IPS DF 4.7 (cell line): ENCODE measurements at regions not wholly inside any gene's neighbourhood (a gene's known extent, or its start where the extent isn't known, plus 50 kb on each side); places are given as distances from the start of the nearest gene placed in this dataset.

Source experiments
- DNase-seq: peaks from one replicate; pipeline ENCODE4 v3.0.0-alpha.2; 2013; ENCODE audit warnings: low spot score; ENCODE audit errors: extremely low read depth

DNA sequence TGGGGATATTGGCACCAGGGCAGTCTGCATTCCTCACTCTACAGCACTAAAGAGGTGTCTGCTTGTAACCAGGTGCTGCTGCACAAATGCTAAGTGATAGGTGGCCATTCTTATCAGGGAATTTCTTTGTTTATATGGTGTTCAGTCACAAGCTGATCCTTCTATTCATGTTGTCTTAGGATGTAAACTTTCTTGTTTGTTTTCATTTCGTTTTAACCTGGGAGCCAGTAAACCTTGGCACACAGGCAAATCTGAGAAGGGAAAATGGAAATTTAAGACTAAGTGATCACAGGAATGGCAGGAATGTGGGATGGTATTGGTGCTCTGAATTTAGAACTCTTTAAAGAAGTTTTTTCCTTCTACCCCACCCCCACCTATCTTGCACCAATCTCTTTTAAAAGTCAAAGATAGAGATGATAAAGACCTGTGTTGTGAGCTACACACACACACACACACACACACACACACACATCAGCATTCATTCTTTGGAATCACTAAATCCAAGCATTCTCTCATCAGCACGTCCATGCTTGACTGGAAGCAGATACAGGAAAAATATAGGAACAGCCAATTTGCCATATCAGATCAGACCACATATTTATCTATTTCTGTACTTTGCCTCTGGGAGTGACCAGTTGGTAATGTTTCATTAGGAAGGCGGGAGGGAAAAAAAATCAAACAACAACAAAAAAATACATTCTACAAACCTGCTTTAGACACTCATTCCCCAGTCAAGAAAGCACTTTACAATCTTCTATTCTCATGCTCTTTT lies 451.4 kb upstream of the ADGRL2 start:
- DNase-seq, result peak; percentile 25

GRCh38 chr1:81345110-81345509 lies 455.6 kb upstream of the ADGRL2 start:
- no peak for DNase-seq

- no peak for DNase-seq
Measured at GRCh38 chr1:81340239-81340638, 460.5 kb upstream of the ADGRL2 start.

GRCh38 chr1:81337226-81337625 lies 463.5 kb upstream of the ADGRL2 start:
- DNase-seq, result no peak

DNA sequence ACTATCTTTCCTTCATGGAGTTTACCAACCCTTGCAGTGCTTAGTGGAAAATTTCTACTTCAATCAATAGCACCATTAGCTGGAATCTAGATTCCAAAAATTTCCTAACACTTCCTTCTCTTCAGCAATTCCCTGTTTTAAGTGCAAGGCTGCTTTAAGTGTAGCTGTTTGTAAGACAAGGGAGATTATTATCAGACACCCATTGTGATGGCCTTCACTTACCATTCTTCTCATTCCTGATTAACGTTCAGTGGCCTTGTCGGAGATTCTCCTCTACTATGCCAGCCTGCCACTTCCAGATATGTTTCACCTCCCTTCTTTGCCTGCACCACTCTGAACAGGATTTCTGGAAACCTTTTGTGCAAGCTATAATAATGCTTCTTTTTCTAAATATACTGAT lies 464.9 kb upstream of the ADGRL2 start:
- no peak for DNase-seq

GRCh38 chr1:81330521-81330920 lies 470.2 kb upstream of the ADGRL2 start:
- no peak for DNase-seq

GRCh38 chr1:81330111-81330510 lies 470.6 kb upstream of the ADGRL2 start:
- DNase-seq, result no peak

- no peak for DNase-seq
Measured at GRCh38 chr1:81329041-81329440, 471.7 kb upstream of the ADGRL2 start.

DNA sequence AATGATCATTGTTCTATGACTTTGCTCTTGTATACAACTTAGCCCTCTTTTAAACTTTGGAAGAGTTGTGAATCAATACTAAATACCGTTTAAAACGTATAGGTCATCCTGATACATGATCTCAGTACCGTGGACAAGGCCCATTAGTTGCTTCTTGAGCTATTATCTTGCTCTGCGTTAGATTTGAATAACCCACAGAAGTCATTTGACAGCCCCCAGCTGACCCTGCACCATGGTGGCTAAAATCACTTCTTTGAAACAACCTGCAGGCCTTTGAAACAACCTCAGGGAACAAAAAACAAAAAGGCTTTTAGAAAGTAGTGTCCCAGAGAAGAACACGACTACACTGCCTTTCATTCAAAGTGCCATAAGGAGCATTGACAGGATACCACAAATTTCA lies 473.0 kb upstream of the ADGRL2 start:
- no peak for DNase-seq

DNA sequence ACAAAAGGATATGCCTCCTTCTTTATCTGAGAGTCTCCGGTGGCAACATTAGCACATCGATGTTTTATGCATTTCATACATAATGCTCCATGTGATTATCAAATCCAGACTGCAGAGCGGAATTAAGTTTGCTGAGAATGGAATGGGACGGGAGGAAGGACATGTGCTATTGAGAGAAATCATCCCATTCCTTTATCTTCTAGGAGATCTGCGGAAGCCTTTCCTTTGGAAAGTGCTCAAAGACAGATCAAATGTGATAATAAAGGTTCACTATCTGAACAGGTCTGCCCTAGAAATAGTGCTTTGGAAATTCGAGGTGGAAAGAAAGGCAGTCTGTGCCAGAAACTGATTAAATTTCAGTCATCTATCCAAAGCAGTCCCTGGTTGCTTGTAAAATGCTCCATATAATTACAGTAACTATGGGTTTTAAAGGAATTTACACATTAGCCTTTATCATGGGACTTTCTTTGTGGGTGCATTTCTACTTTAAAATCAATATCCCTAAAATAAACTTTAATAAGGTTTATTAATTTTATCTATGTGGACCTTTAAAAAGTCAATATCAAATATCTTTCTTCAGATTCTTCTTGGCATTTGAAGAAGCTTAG lies 473.5 kb upstream of the ADGRL2 start:
- DNase-seq, result no peak

- no peak for DNase-seq
Measured at GRCh38 chr1:81326212-81326611, 474.5 kb upstream of the ADGRL2 start.

DNA sequence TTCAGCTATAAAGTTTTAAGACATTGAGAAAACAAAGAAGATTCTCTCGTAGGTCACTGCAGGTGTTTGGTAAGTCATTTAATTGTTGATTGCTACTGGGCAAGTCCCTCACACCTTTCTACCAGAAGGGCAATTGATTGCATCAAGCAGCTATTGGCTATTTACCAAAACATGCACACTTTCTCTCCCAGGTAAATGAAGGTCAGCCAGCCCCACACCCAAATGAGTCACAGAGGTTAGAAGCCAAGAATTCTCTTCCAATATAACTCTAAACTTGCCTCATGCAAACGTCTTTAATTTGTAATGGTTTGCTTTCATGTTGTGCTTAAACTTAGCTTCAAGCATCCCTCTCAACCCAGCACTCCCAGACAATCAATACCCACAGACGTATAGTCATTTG lies 475.3 kb upstream of the ADGRL2 start:
- DNase-seq, result no peak

DNA sequence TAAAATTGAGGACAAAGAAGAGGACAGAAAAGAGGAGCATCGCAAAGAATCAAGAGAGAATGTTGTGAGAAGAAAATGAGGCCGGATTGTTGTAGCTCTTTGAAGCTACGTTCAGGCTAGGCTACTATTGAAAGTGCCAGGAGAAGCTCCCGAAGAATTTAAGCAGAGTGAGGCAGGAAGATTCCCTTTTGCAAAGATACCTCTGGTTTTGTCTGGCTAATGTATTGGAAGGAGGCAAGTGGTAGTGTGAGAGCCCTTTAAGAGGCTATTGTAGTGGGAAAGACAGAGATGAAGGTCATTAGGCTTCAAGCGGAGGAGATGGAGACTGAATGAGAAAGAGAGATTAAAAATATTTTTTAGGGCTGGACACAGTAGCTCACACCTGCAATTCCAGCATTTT lies 476.9 kb upstream of the ADGRL2 start:
- no peak for DNase-seq

- no peak for DNase-seq
Measured at GRCh38 chr1:81317191-81317590, 483.5 kb upstream of the ADGRL2 start.

- DNase-seq, result no peak
Measured at GRCh38 chr1:81314513-81315233, 486.1 kb upstream of the ADGRL2 start.

GRCh38 chr1:81313289-81313688 lies 487.4 kb upstream of the ADGRL2 start:
- no peak for DNase-seq

DNA sequence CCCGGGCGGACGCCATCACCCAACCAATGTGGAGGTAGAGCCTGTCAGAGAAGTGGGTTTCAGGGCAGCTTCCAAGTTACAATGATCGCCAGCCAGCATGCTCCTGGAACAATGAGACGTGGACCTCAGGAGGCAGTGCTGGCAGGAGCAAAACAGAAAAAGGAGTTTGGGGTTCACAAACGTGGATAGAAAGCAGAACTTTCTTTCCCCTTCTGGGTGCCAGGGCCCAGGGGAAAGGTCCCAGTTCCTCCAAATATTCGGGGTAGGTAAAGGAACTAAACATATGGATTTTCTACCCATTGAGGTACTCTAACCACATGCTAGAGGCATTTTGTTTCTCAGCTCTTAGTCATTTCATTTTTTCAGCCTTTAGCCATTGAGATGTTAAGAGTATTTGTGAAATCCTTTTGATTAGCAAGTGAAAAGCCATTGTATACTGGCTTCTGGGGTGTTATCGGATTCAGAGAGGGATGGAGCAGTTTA lies 488.4 kb upstream of the ADGRL2 start:
- peak; percentile 49 for DNase-seq

DNA sequence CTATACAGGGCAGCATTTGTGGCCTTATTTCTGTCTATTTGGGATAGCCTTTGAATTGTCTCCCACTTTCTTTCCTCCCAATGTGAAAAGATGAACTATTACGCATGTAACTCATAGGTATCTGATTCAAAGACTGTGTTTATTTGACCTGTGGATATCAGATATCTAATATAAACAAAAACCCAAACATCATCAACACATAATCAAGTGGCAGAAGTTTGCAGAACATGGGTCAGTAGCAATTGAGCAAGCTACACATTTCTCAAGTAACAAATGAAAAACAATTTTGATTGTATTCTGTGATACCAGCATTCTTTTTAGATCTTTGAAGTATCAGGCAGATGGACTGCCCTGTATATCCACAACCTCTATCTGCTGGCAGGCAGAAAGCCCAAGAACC lies 490.5 kb upstream of the ADGRL2 start:
- no peak for DNase-seq

DNA sequence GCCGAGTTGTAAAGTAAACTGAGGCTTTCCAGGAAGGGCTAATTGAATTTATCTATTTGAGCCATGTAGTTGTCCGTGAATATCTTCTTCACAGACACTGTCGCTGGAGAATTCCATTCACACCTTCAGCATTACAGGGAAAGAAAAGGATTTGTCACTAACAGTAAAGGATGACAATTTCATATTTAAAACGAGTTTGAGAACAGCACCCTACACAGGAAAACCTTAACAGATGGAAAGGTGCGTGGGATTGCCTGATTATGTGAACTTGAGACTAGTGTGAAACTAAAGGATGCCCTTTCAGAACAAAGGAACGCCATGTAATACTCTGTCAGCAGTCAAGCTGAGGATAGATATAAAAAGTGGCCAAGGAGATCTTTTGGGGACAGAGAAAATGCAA lies 492.5 kb upstream of the ADGRL2 start:
- DNase-seq, result no peak

DNA sequence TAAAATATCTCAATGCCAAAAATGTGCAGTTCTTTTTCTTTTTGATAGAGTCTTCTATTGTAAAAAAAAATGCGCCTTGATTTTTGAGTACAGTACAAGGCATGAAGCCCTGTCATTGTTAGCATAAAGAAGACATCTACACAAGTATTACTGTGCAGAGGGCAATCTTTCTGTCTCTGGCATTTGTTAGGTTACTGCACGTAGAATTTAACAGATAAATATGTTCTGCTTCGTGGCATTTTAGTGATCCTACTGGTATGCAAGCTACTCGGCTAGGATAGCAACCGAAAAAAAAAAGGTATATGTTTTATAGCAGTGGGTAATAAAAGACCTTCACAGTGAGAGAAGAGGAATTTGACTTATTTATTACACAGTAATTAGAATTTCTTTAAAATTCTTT lies 492.9 kb upstream of the ADGRL2 start:
- DNase-seq, result no peak

DNA sequence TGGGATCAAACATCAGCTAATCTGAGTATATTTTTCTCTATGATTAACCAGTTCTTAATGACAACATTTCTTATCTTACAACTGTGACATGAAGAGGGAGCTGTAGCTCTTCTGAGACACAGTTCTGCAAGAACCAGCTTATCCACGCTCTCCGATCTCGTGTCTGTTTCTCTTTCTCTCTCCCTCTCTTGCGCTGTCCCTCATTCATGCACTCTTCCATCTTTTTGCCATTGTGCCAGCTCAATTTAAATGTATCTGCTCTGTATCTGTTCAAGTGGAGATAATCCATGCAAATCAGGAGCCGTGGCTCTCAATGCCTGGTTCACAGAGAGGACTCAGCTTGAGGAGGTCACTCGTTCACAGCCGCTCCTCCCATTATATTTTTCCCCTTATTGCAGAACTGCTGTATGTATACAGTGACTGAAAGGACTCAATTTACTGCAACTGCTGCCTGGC lies 494.7 kb upstream of the ADGRL2 start:
- DNase-seq, result no peak

DNA sequence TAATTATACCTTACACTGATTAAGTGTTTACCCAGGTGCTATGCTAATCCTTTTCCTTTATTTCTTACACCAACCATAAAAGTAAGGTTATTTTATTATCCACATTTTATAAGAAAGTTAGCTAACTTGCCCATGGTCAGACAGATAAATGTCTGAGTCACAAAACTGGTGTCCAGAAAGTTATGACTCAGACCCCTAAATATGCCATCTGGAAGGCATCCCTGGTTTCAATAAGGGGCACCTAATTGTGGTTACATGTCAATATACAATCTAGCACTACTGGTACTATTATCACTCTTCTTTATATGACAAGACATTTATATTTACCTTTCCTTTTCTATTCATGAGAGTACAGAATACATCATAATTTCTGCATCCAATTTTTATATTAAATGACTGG lies 496.5 kb upstream of the ADGRL2 start:
- no peak for DNase-seq
